ENCODE measurements at regions not wholly inside any gene's neighbourhood (a gene's known extent, or its start where the extent isn't known, plus 50 kb on each side); places are given as distances from the start of the nearest gene placed in this dataset.

DNA sequence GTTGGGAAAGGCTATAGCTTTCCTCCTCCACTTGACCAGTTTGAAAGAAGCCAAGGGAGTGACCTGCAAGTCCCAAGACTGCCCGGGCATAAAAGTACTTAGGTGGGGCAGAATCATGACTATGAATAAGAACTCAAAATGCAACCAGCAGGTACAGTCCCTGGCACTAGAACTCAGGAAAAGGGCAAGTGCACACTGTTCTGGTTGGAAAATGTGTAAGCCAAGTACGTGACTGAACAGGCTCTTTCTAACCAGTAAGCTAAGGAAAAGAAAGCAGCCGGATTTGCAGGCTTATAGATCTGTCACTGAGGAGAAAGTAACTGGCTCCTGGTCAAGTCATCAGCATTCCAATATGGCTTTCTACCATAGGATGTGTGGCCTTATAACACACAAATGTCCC lies 101.2 kb upstream of the SLC4A7 start (continued):
- TF ChIP-seq REST (IDR thresholded peaks at IDR 0.05; ENCODE audit: low read depth) (no peak), ZNF274 (IDR thresholded peaks at IDR 0.05; ENCODE audit: low read depth, low read length) (no peak), RAD21 (IDR thresholded peaks at IDR 0.05; ENCODE audit: low read depth) (no peak)
- TF ChIP-seq, protein P1, sequence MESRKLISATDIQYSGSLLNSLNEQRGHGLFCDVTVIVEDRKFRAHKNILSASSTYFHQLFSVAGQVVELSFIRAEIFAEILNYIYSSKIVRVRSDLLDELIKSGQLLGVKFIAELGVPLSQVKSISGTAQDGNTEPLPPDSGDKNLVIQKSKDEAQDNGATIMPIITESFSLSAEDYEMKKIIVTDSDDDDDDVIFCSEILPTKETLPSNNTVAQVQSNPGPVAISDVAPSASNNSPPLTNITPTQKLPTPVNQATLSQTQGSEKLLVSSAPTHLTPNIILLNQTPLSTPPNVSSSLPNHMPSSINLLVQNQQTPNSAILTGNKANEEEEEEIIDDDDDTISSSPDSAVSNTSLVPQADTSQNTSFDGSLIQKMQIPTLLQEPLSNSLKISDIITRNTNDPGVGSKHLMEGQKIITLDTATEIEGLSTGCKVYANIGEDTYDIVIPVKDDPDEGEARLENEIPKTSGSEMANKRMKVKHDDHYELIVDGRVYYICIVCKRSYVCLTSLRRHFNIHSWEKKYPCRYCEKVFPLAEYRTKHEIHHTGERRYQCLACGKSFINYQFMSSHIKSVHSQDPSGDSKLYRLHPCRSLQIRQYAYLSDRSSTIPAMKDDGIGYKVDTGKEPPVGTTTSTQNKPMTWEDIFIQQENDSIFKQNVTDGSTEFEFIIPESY (IDR thresholded peaks at IDR 0.05; ENCODE audit: extremely low read depth, insufficient replicate concordance, low read length), result no peak

GRCh38 chr3:27584874-27585273 lies 100.7 kb upstream of the SLC4A7 start:
- Histone ChIP-seq H3K4me3 (replicated peaks in 1 of 2; ENCODE audit: low read depth in 1 of 2, low read length in 2 of 2) (no peak overlapping the region), H3K27me3 (ENCODE audit: insufficient read depth, low read length) (no peaks in the 10 kb centered on the region), H3K36me3 (ENCODE audit: control insufficient read depth in 1 of 2, insufficient read depth in 2 of 2, low read length in 2 of 2) (no peaks in the 10 kb centered on the region), H3K9me2 (ENCODE audit: insufficient read depth) (no peaks in the 10 kb centered on the region), H3K9ac (ENCODE audit: low read length) (no peak overlapping the region), H4K20me1 (ENCODE audit: insufficient read depth) (no peaks in the 10 kb centered on the region), H3K27ac (ENCODE audit: low read depth, low read length) (no peak overlapping the region), H3K4me1 (ENCODE audit: control insufficient read depth in 1 of 2, insufficient read depth in 2 of 2, low read length in 2 of 2) (no peaks in the 10 kb centered on the region), H3K9me3 (ENCODE audit: control insufficient read depth in 1 of 2, insufficient read depth in 1 of 2, low read depth in 1 of 2, low read length in 2 of 2) (no peaks in the 10 kb centered on the region), H3K79me2 (ENCODE audit: insufficient read depth, low read length) (no peaks in the 10 kb centered on the region), H3K4me2 (ENCODE audit: low read length) (no peak overlapping the region), H2AFZ (ENCODE audit: low read depth, low read length, poor library complexity, severe bottlenecking) (no peak overlapping the region)
- no TSS peak for BruUV-seq (replicated peaks)
- CTCF ChIA-PET, result no interaction called here
- DNase-seq (ENCODE audit: low read depth, low spot score) (no peak), ATAC-seq (no peak)
- POLR2A ChIA-PET, result no interaction called here
- RAD21 ChIA-PET (ENCODE audit: low non-redundant PET in 1 of 2, low total read pairs in 2 of 2, uncharacterized antibody in 2 of 2, unreplicated experiment in 2 of 2), result no interaction called here
- TF ChIP-seq ZFX (IDR thresholded peaks at IDR 0.05), result no peak
- TF ChIP-seq EZH2 (IDR thresholded peaks at IDR 0.05), result no peak
- no peak for TF ChIP-seq FOSL1 (IDR thresholded peaks at IDR 0.05; ENCODE audit: low read depth)
- no peak for TF ChIP-seq POLR2A (IDR thresholded peaks at IDR 0.05; ENCODE audit: borderline replicate concordance, extremely low read depth, insufficient read depth, insufficient read length)
- no peak for TF ChIP-seq POLR2AphosphoS5 (IDR thresholded peaks at IDR 0.05; ENCODE audit: low read depth, low read length)
- intact Hi-C loops (cut with micrococcal nuclease), result no loop called here
